CD4-positive, alpha-beta T cell treated with Interleukin-4 for 4 hours (primary cell): ENCODE measurements at regions not wholly inside any gene's neighbourhood (a gene's known extent, or its start where the extent isn't known, plus 50 kb on each side); places are given as distances from the start of the nearest gene placed in this dataset.

Experiments
- DNase-seq: peaks from one replicate; pipeline ENCODE4 v3.0.0-alpha.2; 2020

GRCh38 chr13:107076801-107077200 is 508.9 kb upstream of the ARGLU1 start:
- no peak for DNase-seq

GRCh38 chr13:107075576-107075975 is 507.6 kb upstream of the ARGLU1 start:
- no peak for DNase-seq

- no peak for DNase-seq
Measured at GRCh38 chr13:107070792-107071191, 502.9 kb upstream of the ARGLU1 start.

GRCh38 chr13:107069108-107069776 is 501.3 kb upstream of the ARGLU1 start:
- DNase-seq, result no peak

- DNase-seq, result no peak
Measured at GRCh38 chr13:107067381-107067780, 499.4 kb upstream of the ARGLU1 start.

GRCh38 chr13:107066355-107066754 is 498.4 kb upstream of the ARGLU1 start:
- DNase-seq, result no peak

- no peak for DNase-seq
Measured at GRCh38 chr13:107065036-107065435, 497.1 kb upstream of the ARGLU1 start.

- no peak for DNase-seq
Measured at GRCh38 chr13:107057028-107057631, 489.2 kb upstream of the ARGLU1 start.

- no peak for DNase-seq
Measured at GRCh38 chr13:107043021-107043956, 475.4 kb upstream of the ARGLU1 start.

- DNase-seq, result no peak
Measured at GRCh38 chr13:107035778-107036177, 467.8 kb upstream of the ARGLU1 start.

- no peak for DNase-seq
Measured at GRCh38 chr13:107035186-107035585, 467.2 kb upstream of the ARGLU1 start.

GRCh38 chr13:107034236-107034872 is 466.4 kb upstream of the ARGLU1 start:
- DNase-seq, result no peak

- DNase-seq, result no peak
Measured at GRCh38 chr13:107031716-107032115, 463.8 kb upstream of the ARGLU1 start.

- DNase-seq, result no peak
Measured at GRCh38 chr13:107028751-107029150, 460.8 kb upstream of the ARGLU1 start.

- no peak for DNase-seq
Measured at GRCh38 chr13:107025991-107026390, 458.1 kb upstream of the ARGLU1 start.

GRCh38 chr13:107023335-107023734 is 455.4 kb upstream of the ARGLU1 start:
- DNase-seq, result no peak

GRCh38 chr13:107020393-107020792 is 452.5 kb upstream of the ARGLU1 start:
- DNase-seq, result no peak

GRCh38 chr13:107018285-107018684 is 450.3 kb upstream of the ARGLU1 start:
- no peak for DNase-seq

- DNase-seq, result no peak
Measured at GRCh38 chr13:107006661-107007060, 438.7 kb upstream of the ARGLU1 start.

GRCh38 chr13:107005577-107005976 is 437.6 kb upstream of the ARGLU1 start:
- no peak for DNase-seq

GRCh38 chr13:107003911-107004310 is 436.0 kb upstream of the ARGLU1 start:
- DNase-seq, result no peak

- no peak for DNase-seq
Measured at GRCh38 chr13:106998664-106999063, 430.7 kb upstream of the ARGLU1 start.

GRCh38 chr13:106997696-106998095 is 429.8 kb upstream of the ARGLU1 start:
- no peak for DNase-seq
